H9 (cell line): ENCODE measurements at regions not wholly inside any gene's neighbourhood (a gene's known extent, or its start where the extent isn't known, plus 50 kb on each side); places are given as distances from the start of the nearest gene placed in this dataset.

Source experiments
- DNase-seq: peaks from one replicate; pipeline ENCODE4 v3.0.0-alpha.2; 2017
- H2AFZ ChIP-seq: one replicate; pipeline ENCODE4 v1.6.1; 2013; ENCODE audit warnings: mild to moderate bottlenecking, low read length, control low read depth, moderate library complexity
- H2AK5ac ChIP-seq: 2 replicates; pipeline ENCODE4 v1.6.1; 2013; ENCODE audit warnings: low read length, control low read depth, mixed read lengths; ENCODE audit not compliant: insufficient read length
- H2BK120ac ChIP-seq: one replicate; pipeline ENCODE4 v1.6.1; 2013; ENCODE audit warnings: low read depth, mild to moderate bottlenecking, low read length, control low read depth, inconsistent platforms; ENCODE audit not compliant: poor library complexity, severe bottlenecking
- H2BK12ac ChIP-seq: 2 replicates; pipeline ENCODE4 v1.6.1; 2013; ENCODE audit warnings: low read length, control low read depth, mixed read lengths, low read depth; ENCODE audit not compliant: insufficient read length
- H2BK15ac ChIP-seq: 2 replicates; pipeline ENCODE4 v1.6.1; 2013; ENCODE audit warnings: low read depth, low read length, control low read depth
- H2BK20ac ChIP-seq: one replicate; pipeline ENCODE4 v1.6.1; 2013; ENCODE audit warnings: low read depth, mild to moderate bottlenecking, low read length, control low read depth, inconsistent platforms; ENCODE audit not compliant: poor library complexity, severe bottlenecking
- H2BK5ac ChIP-seq: 2 replicates; pipeline ENCODE4 v1.6.1; 2013; ENCODE audit warnings: low read length, control low read depth, mixed read lengths; ENCODE audit not compliant: insufficient read length
- H3K14ac ChIP-seq: 2 replicates; pipeline ENCODE4 v1.6.1; 2013; ENCODE audit warnings: low read length, control low read depth; ENCODE audit not compliant: insufficient read depth
- H3K18ac ChIP-seq: 2 replicates; pipeline ENCODE4 v1.6.1; 2013; ENCODE audit warnings: low read depth, mild to moderate bottlenecking, mixed read lengths, low read length, control low read depth; ENCODE audit not compliant: insufficient read length
- H3K23ac ChIP-seq: 2 replicates; pipeline ENCODE4 v1.6.1; 2013; ENCODE audit warnings: low read length, control low read depth, mixed read lengths, low read depth; ENCODE audit not compliant: insufficient read length
- H3K23me2 ChIP-seq: 2 replicates; pipeline ENCODE4 v1.6.1; 2013; ENCODE audit warnings: low read depth, mild to moderate bottlenecking, mixed read lengths, low read length, control low read depth; ENCODE audit not compliant: insufficient read length, poor library complexity, severe bottlenecking
- H3K27ac ChIP-seq: 2 replicates; pipeline ENCODE4 v1.5.1; 2013; ENCODE audit warnings: low read length, control low read depth, mixed read lengths, low read depth; ENCODE audit not compliant: insufficient read length
- H3K27me3 ChIP-seq: 2 replicates; pipeline ENCODE4 v1.6.1; 2013; ENCODE audit warnings: low read length, control low read depth, inconsistent platforms; ENCODE audit not compliant: insufficient read depth
- H3K4ac ChIP-seq: 2 replicates; pipeline ENCODE4 v1.6.1; 2013; ENCODE audit warnings: low read depth, mild to moderate bottlenecking, control low read depth, inconsistent platforms, low read length, moderate library complexity
- H3K4me1 ChIP-seq: 2 replicates; pipeline ENCODE4 v1.6.1; 2013; ENCODE audit warnings: low read length, control low read depth, inconsistent platforms; ENCODE audit not compliant: insufficient read depth
- H3K4me2 ChIP-seq: 2 replicates; pipeline ENCODE4 v1.6.1; 2013; ENCODE audit warnings: low read length, control low read depth, mixed read lengths; ENCODE audit not compliant: insufficient read length, insufficient read depth
- H3K56ac ChIP-seq: 2 replicates; pipeline ENCODE4 v1.6.1; 2013; ENCODE audit warnings: low read depth, mild to moderate bottlenecking, mixed read lengths, low read length, control low read depth; ENCODE audit not compliant: insufficient read length
- H3K79me1 ChIP-seq: 2 replicates; pipeline ENCODE4 v1.6.1; 2013; ENCODE audit warnings: low read depth, mild to moderate bottlenecking, moderate library complexity, low read length, control low read depth, inconsistent platforms; ENCODE audit not compliant: insufficient read depth, poor library complexity, severe bottlenecking
- H3K79me2 ChIP-seq: 2 replicates; pipeline ENCODE4 v1.6.1; 2013; ENCODE audit warnings: low read length, control low read depth, inconsistent platforms; ENCODE audit not compliant: insufficient read depth
- H3K9ac ChIP-seq: 2 replicates; pipeline ENCODE4 v1.6.1; 2013; ENCODE audit warnings: low read length, control low read depth, mixed read lengths; ENCODE audit not compliant: insufficient read length; ENCODE audit errors: extremely low read depth
- H3K9me3 ChIP-seq: one replicate; pipeline ENCODE4 v1.6.1; 2013; ENCODE audit warnings: low read depth, low read length, inconsistent platforms; ENCODE audit not compliant: control insufficient read depth
- H3T11ph ChIP-seq: one replicate; pipeline ENCODE4 v1.6.1; 2013; ENCODE audit warnings: mild to moderate bottlenecking, low read length, control low read depth, inconsistent platforms
- H4K20me1 ChIP-seq: one replicate; pipeline ENCODE4 v1.6.1; 2013; ENCODE audit not compliant: control insufficient read depth, insufficient read length, insufficient read depth
- H4K5ac ChIP-seq: 2 replicates; pipeline ENCODE4 v1.6.1; 2013; ENCODE audit warnings: low read depth, mild to moderate bottlenecking, mixed read lengths, low read length, control low read depth; ENCODE audit not compliant: insufficient read length
- H4K8ac ChIP-seq: replicated peaks from 2 replicates; pipeline ENCODE4 v1.6.1; 2013; ENCODE audit warnings: low read length, control low read depth, mixed read lengths, low read depth; ENCODE audit not compliant: insufficient read length
- H4K91ac ChIP-seq: 2 replicates; pipeline ENCODE4 v1.6.1; 2013; ENCODE audit warnings: low read depth, mild to moderate bottlenecking, moderate library complexity, mixed read lengths, low read length, control low read depth; ENCODE audit not compliant: insufficient read length
- H3K27ac Mint-ChIP-seq, 3 experiments: 2 replicates in 2 of 3; 3 replicates in 1 of 3; pipeline ENCODE4 v1.8.0; 2020 to 2021; ENCODE audit warnings: mixed read lengths in 3 of 3, mild to moderate bottlenecking in 1 of 3, moderate library complexity in 1 of 3
- H3K27me3 Mint-ChIP-seq: 2 replicates; pipeline ENCODE4 v1.8.0; 2021; ENCODE audit warnings: low read depth, mild to moderate bottlenecking, moderate library complexity, mixed read lengths
- H3K36me3 Mint-ChIP-seq, 3 experiments: 2 replicates in 2 of 3; 3 replicates in 1 of 3; pipeline ENCODE4 v1.8.0; 2020 to 2021; ENCODE audit warnings: low read depth in 3 of 3, mixed read lengths in 3 of 3; ENCODE audit not compliant: insufficient read depth in 1 of 3
- H3K4me1 Mint-ChIP-seq, 2 experiments: 2 replicates each; pipeline ENCODE4 v1.8.0; 2020; ENCODE audit warnings: mixed read lengths in 2 of 2
- H3K4me3 Mint-ChIP-seq, 2 experiments: 2 replicates in 1 of 2; 3 replicates in 1 of 2; pipeline ENCODE4 v1.8.0; 2020 to 2021; ENCODE audit warnings: mild to moderate bottlenecking in 2 of 2, mixed read lengths in 2 of 2, moderate library complexity in 1 of 2
- H3K9me3 Mint-ChIP-seq, 2 experiments: 2 replicates in 1 of 2; 3 replicates in 1 of 2; pipeline ENCODE4 v1.8.0; 2020; ENCODE audit warnings: mild to moderate bottlenecking in 2 of 2, mixed read lengths in 2 of 2, moderate library complexity in 1 of 2
- CTCF ChIP-seq: fragments of 200-600 bp; sonication (generic); conservative IDR thresholded peaks from 3 replicates; pipeline ENCODE4 v1.8.0; 2021; ENCODE audit warnings: antibody characterized with exemption, mild to moderate bottlenecking
- WGBS: extraction: QIAGEN DNeasy Blood & Tissue Kit; methylation state at CpG from one replicate; pipeline ENCODE4 v1.1.7; 2013; ENCODE audit warnings: missing lambda C conversion rate, low lambda C conversion rate, mixed read lengths; ENCODE audit not compliant: insufficient read length; ENCODE audit errors: extremely low coverage; 5-methylcytosine and 5-hydroxymethylcytosine counted together

DNA sequence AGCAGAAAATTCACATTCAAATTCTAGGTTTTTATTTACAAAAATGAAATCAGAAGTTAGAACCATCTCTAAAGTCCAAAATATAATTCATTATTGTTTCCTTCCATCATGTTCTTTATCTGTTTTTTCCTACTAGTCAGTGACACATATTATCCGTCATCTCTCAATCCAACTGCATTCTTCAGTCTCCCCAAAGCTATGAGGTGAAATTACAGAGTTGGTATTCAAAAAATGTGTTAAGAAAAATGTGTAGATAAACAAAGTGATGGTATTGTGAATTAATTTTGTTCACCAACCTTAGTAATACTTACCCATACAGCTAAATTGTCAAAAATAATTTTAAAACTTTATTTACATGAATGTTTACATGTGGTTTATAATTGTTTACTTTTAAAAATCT, 448.7 kb upstream of the MIR17HG start:
- no peaks in the 10 kb centered on the region for H3K27me3 Mint-ChIP-seq

More for the DNA sequence above, 448.7 kb upstream of the MIR17HG start:
- Histone ChIP-seq H2BK12ac (no peak overlapping the region), H2BK5ac (no peak overlapping the region), H3K56ac (no peak overlapping the region), H3T11ph (no peak overlapping the region), H3K9me3 (no peaks in the 10 kb centered on the region), H4K20me1 (no peaks in the 10 kb centered on the region), H3K27ac (no peak overlapping the region), H4K5ac (no peak overlapping the region), H3K79me2 (no peaks in the 10 kb centered on the region), H3K4me2 (no peak overlapping the region), H3K14ac (no peak overlapping the region), H3K4ac (no peak overlapping the region), H3K79me1 (no peaks in the 10 kb centered on the region), H4K91ac (no peak overlapping the region), H2BK20ac (no peak overlapping the region), H2AFZ (no peak overlapping the region), H3K4me1 (no peaks in the 10 kb centered on the region), H2BK15ac (no peak overlapping the region), H4K8ac (no peak overlapping the region), H3K9ac (no peak overlapping the region), H2AK5ac (no peak overlapping the region), H3K23me2 (no peaks in the 10 kb centered on the region), H3K23ac (no peak overlapping the region), H3K18ac (no peak overlapping the region), H2BK120ac (no peak overlapping the region), H3K27me3 (no peaks in the 10 kb centered on the region)
- TF ChIP-seq CTCF: no peak
- Mint-ChIP-seq H3K4me1 (0 out of 4 replicates have a peak, but pooled peaks cover 0 to 2% of the 10 kb centered on the region in 2 experiments), H3K36me3 (no peaks in the 10 kb centered on the region; a peak in 1 of 7 replicates), H3K4me3 (no peak overlapping the region), H3K27ac (no peak overlapping the region), H3K9me3 (0 out of 5 replicates have a peak, but pooled peaks cover 0 to 1% of the 10 kb centered on the region in 2 experiments)
- no peak for DNase-seq
- no CpG with 5 or more reads among the region's 1 CpG for WGBS
